H1 (cell line): ENCODE measurements at regions not wholly inside any gene's neighbourhood (a gene's known extent, or its start where the extent isn't known, plus 50 kb on each side); places are given as distances from the start of the nearest gene placed in this dataset.

Experiments
- CTCF ChIA-PET: fragments of 300-600 bp; sonication (Branson Sonifier 250); formaldehyde crosslinking; loops from one replicate; lab custom pipeline; 2021; ENCODE audit not compliant: partially characterized antibody; lab: Charles Lee
- POLR2A ChIA-PET: fragments of 300-600 bp; sonication (Branson Sonifier 250); formaldehyde crosslinking; loops from one replicate; lab custom pipeline; 2021; ENCODE audit warnings: inconsistent platforms; ENCODE audit not compliant: partially characterized antibody; lab: Charles Lee
- DNase-seq, 2 experiments: peaks; one replicate each; pipeline versions ENCODE4 v3.0.0 to v3.0.0-alpha.2; 2010 to 2022; ENCODE audit warnings: low spot score in 2 of 2, low read depth in 1 of 2, mixed read lengths in 1 of 2
- FAIRE-seq: peaks from 2 replicates; lab custom pipeline; 2011; peaks lifted over from hg19 to GRCh38; lab: Jason Lieb, UNC
- H2AFZ ChIP-seq: 2 replicates; pipeline ENCODE4 v1.8.1; 2012; ENCODE audit warnings: low read length, inconsistent platforms
- H2AK5ac ChIP-seq: 2 replicates; pipeline ENCODE4 v1.6.1; 2013; ENCODE audit warnings: low read depth, low read length
- H2BK120ac ChIP-seq: replicated peaks from 2 replicates; pipeline ENCODE3; 2013; ENCODE audit warnings: low read depth, low read length, inconsistent platforms
- H2BK12ac ChIP-seq: 2 replicates; pipeline ENCODE4 v1.6.1; 2013; ENCODE audit warnings: low read depth, low read length
- H2BK15ac ChIP-seq: 2 replicates; pipeline ENCODE4 v1.6.1; 2013; ENCODE audit warnings: low read length
- H2BK20ac ChIP-seq: 2 replicates; pipeline ENCODE4 v1.6.1; 2013; ENCODE audit warnings: low read length
- H2BK5ac ChIP-seq: 2 replicates; pipeline ENCODE4 v1.6.1; 2013; ENCODE audit warnings: low read depth, low read length
- H3K14ac ChIP-seq: 2 replicates; pipeline ENCODE4 v1.6.1; 2013; ENCODE audit warnings: inconsistent platforms; ENCODE audit not compliant: insufficient read length
- H3K18ac ChIP-seq: 2 replicates; pipeline ENCODE4 v1.6.1; 2013; ENCODE audit warnings: low read length; ENCODE audit errors: extremely low read depth
- H3K23ac ChIP-seq: 2 replicates; pipeline ENCODE4 v1.6.1; 2013; ENCODE audit warnings: inconsistent platforms; ENCODE audit not compliant: insufficient read length
- H3K23me2 ChIP-seq: 2 replicates; pipeline ENCODE4 v1.6.1; 2013; ENCODE audit warnings: low read depth, low read length
- H3K27ac ChIP-seq: 2 replicates; pipeline ENCODE4 v1.6.1; 2011; ENCODE audit warnings: low read depth, low read length, inconsistent platforms
- H3K27me3 ChIP-seq, 4 experiments: replicated peaks in 1 of 4; 1 replicate in 1 of 4; 2 replicates in 3 of 4; pipeline versions ENCODE4 v1.6.1 to v1.8.1; 2011 to 2013; ENCODE audit warnings: low read length in 3 of 4, mild to moderate bottlenecking in 3 of 4, inconsistent platforms in 2 of 4, mixed read lengths in 2 of 4, moderate library complexity in 1 of 4; ENCODE audit not compliant: control insufficient read depth in 3 of 4, insufficient read depth in 3 of 4; ENCODE audit errors: extremely low read depth in 1 of 4
- H3K36me3 ChIP-seq, 4 experiments: 2 replicates each; pipeline versions ENCODE4 v1.6.1 to v1.8.1; 2011 to 2013; ENCODE audit warnings: mild to moderate bottlenecking in 4 of 4, low read length in 3 of 4, moderate library complexity in 2 of 4, control low read depth in 1 of 4, inconsistent platforms in 1 of 4; ENCODE audit not compliant: insufficient read depth in 4 of 4, control insufficient read depth in 2 of 4
- H3K4ac ChIP-seq: replicated peaks from 2 replicates; pipeline ENCODE3; 2013; ENCODE audit warnings: low read length, low read depth, mixed read lengths, inconsistent platforms; ENCODE audit not compliant: insufficient read length
- H3K4me1 ChIP-seq, 4 experiments: replicated peaks in 1 of 4; 1 replicate in 1 of 4; 2 replicates in 3 of 4; pipeline versions ENCODE4 v1.6.1 to v1.8.1; 2011 to 2013; ENCODE audit warnings: low read length in 3 of 4, inconsistent platforms in 2 of 4, mixed read lengths in 1 of 4; ENCODE audit not compliant: insufficient read depth in 4 of 4, control insufficient read depth in 3 of 4
- H3K4me2 ChIP-seq, 2 experiments: 2 replicates each; pipeline versions ENCODE4 v1.6.1 to v1.8.1; 2011 to 2013; ENCODE audit warnings: low read depth in 2 of 2, low read length in 2 of 2, control low read depth in 1 of 2, inconsistent platforms in 1 of 2, mild to moderate bottlenecking in 1 of 2; ENCODE audit not compliant: insufficient read depth in 1 of 2
- H3K4me3 ChIP-seq, 4 experiments: fragments of 200-600, 300-600 bp in 1 of 4; sonication (generic), shearing (Covaris generic), sonication (Bioruptor Twin) in 1 of 4; 2 replicates each; pipeline versions ENCODE4 v1.5.1 to v1.8.1; 2011 to 2016; ENCODE audit warnings: low read length in 4 of 4, low read depth in 3 of 4, control low read depth in 2 of 4, inconsistent platforms in 2 of 4, mild to moderate bottlenecking in 2 of 4, mixed read lengths in 1 of 4, moderate library complexity in 1 of 4; ENCODE audit not compliant: insufficient read depth in 2 of 4; ENCODE audit errors: extremely low read depth in 1 of 4
- H3K56ac ChIP-seq: replicated peaks from 2 replicates; pipeline ENCODE3; 2013; ENCODE audit warnings: low read depth, mild to moderate bottlenecking, mixed read lengths, low read length, inconsistent platforms; ENCODE audit not compliant: insufficient read length
- H3K79me1 ChIP-seq: 2 replicates; pipeline ENCODE4 v1.6.1; 2013; ENCODE audit warnings: low read depth, low read length, control low read depth
- H3K79me2 ChIP-seq, 2 experiments: 2 replicates each; pipeline versions ENCODE4 v1.6.1 to v1.8.1; 2012 to 2013; ENCODE audit warnings: low read length in 2 of 2, mild to moderate bottlenecking in 2 of 2, inconsistent platforms in 1 of 2; ENCODE audit not compliant: insufficient read depth in 2 of 2, control insufficient read depth in 1 of 2
- H3K9ac ChIP-seq, 4 experiments: replicated peaks in 1 of 4; 1 replicate in 1 of 4; 2 replicates in 3 of 4; pipeline versions ENCODE4 v1.6.1 to v1.8.1; 2011 to 2013; ENCODE audit warnings: low read depth in 3 of 4, low read length in 3 of 4, control low read depth in 2 of 4, mild to moderate bottlenecking in 2 of 4, moderate library complexity in 2 of 4, inconsistent platforms in 1 of 4; ENCODE audit errors: extremely low read depth in 1 of 4
- H3K9me3 ChIP-seq, 2 experiments: 2 replicates each; pipeline versions ENCODE4 v1.6.1 to v1.8.1; 2012 to 2013; ENCODE audit warnings: mild to moderate bottlenecking in 2 of 2, moderate library complexity in 2 of 2, control low read depth in 1 of 2, inconsistent platforms in 1 of 2, low read depth in 1 of 2, low read length in 1 of 2, mixed read lengths in 1 of 2; ENCODE audit not compliant: insufficient read depth in 2 of 2
- H4K20me1 ChIP-seq, 2 experiments: replicated peaks in 1 of 2; 2 replicates each; pipeline versions ENCODE3 to v1.8.1; 2011 to 2013; ENCODE audit warnings: inconsistent platforms in 2 of 2, low read length in 2 of 2, mild to moderate bottlenecking in 1 of 2; ENCODE audit not compliant: insufficient read depth in 2 of 2, control insufficient read depth in 1 of 2
- H4K5ac ChIP-seq: 2 replicates; pipeline ENCODE4 v1.6.1; 2013; ENCODE audit warnings: low read length, low read depth, mixed read lengths, inconsistent platforms; ENCODE audit not compliant: insufficient read length
- H4K8ac ChIP-seq: 2 replicates; pipeline ENCODE4 v1.8.0; 2013; ENCODE audit warnings: mild to moderate bottlenecking, moderate library complexity, low read length, inconsistent platforms; ENCODE audit not compliant: insufficient read depth; ENCODE audit errors: extremely low read depth
- H4K91ac ChIP-seq: replicated peaks from 2 replicates; pipeline ENCODE3; 2013; ENCODE audit warnings: low read length, mixed read lengths, inconsistent platforms; ENCODE audit not compliant: insufficient read length
- BCL11A ChIP-seq, 2 experiments: IDR thresholded peaks; one replicate each; pipeline ENCODE4 v1.6.1; 2011; ENCODE audit warnings: low read depth in 2 of 2, low read length in 2 of 2, mild to moderate bottlenecking in 2 of 2
- CHD1 ChIP-seq: IDR thresholded peaks from 2 replicates; pipeline ENCODE4 v1.6.1; 2012; ENCODE audit warnings: low read depth, low read length, improper control_type of control experiment
- E2F6 ChIP-seq: IDR thresholded peaks from 2 replicates; pipeline ENCODE4 v1.6.1; 2012; ENCODE audit warnings: inconsistent platforms
- JUN ChIP-seq: IDR thresholded peaks from 2 replicates; pipeline ENCODE4 v1.6.1; 2011; ENCODE audit warnings: low read depth, mild to moderate bottlenecking, improper control_type of control experiment, low read length
- KDM1A ChIP-seq: fragments of 200-600, 300-600 bp; sonication (generic); IDR thresholded peaks from 2 replicates; pipeline ENCODE4 v1.7.1; 2016; ENCODE audit warnings: mild to moderate bottlenecking, low read length, borderline replicate concordance
- KDM4A ChIP-seq: IDR thresholded peaks from one replicate; pipeline ENCODE4 v1.7.1; 2012; ENCODE audit warnings: low read depth, mild to moderate bottlenecking, moderate library complexity, low read length, inconsistent platforms; ENCODE audit not compliant: severe bottlenecking
- NANOG ChIP-seq: IDR thresholded peaks from 2 replicates; pipeline ENCODE4 v1.6.1; 2011; ENCODE audit warnings: low read length, low read depth, mild to moderate bottlenecking, inconsistent platforms; ENCODE audit not compliant: insufficient read depth, poor library complexity, severe bottlenecking
- POU5F1 ChIP-seq: IDR thresholded peaks from 2 replicates; pipeline ENCODE4 v1.6.1; 2011; ENCODE audit warnings: low read depth, mild to moderate bottlenecking, low read length, moderate library complexity
- SIN3A ChIP-seq, 2 experiments: IDR thresholded peaks in 1 of 2; conservative IDR thresholded peaks in 1 of 2; 2 replicates each; pipeline ENCODE4 v1.6.1; 2011 to 2012; ENCODE audit warnings: low read length in 2 of 2, improper control_type of control experiment in 1 of 2, low read depth in 1 of 2, mild to moderate bottlenecking in 1 of 2
- SP1 ChIP-seq: IDR thresholded peaks from 2 replicates; pipeline ENCODE4 v1.6.1; 2011; ENCODE audit warnings: low read depth, low read length
- SP2 ChIP-seq: IDR thresholded peaks from 2 replicates; pipeline ENCODE4 v1.6.1; 2012; ENCODE audit warnings: mild to moderate bottlenecking, low read length, inconsistent platforms
- SP4 ChIP-seq: IDR thresholded peaks from 2 replicates; pipeline ENCODE4 v1.6.1; 2012; ENCODE audit warnings: low read length, inconsistent platforms
- USF2 ChIP-seq: IDR thresholded peaks from 2 replicates; pipeline ENCODE4 v1.6.1; 2011; ENCODE audit warnings: low read length, improper control_type of control experiment
- WGBS, 2 experiments: shearing (Covaris generic) in 1 of 2; methylation state at CpG; one replicate each; pipeline versions ENCODE4 v1.1.6 to v1.1.7; 2013 to 2015; ENCODE audit warnings: low lambda C conversion rate in 2 of 2, mixed read lengths in 2 of 2, inconsistent platforms in 1 of 2, low coverage in 1 of 2, missing lambda C conversion rate in 1 of 2; ENCODE audit not compliant: insufficient replicate concordance in 2 of 2, insufficient coverage in 1 of 2, insufficient read length in 1 of 2; ENCODE audit errors: extremely low coverage in 1 of 2, missing lambda C conversion rate in 1 of 2; 5-methylcytosine and 5-hydroxymethylcytosine counted together

- Histone ChIP-seq H3K79me2 (no peaks in the 10 kb centered on the region), H2BK20ac (no peak overlapping the region), H2BK5ac (no peak overlapping the region), H3K27me3 (0 out of 7 replicates have a peak, but pooled peaks cover 0 to 2% (median 0%) of the 10 kb centered on the region in 4 experiments), H3K9me3 (no peaks in the 10 kb centered on the region), H3K23me2 (no peaks in the 10 kb centered on the region), H2BK15ac (no peak overlapping the region), H4K91ac (no peak overlapping the region), H4K20me1 (no peaks in the 10 kb centered on the region), H2AK5ac (no peak overlapping the region), H3K14ac (no peak overlapping the region), H2BK120ac (no peak overlapping the region), H4K8ac (no peak overlapping the region), H4K5ac (no peak overlapping the region), H3K23ac (no peak overlapping the region), H3K4me1 (no peaks in the 10 kb centered on the region), H3K56ac (no peak overlapping the region), H3K27ac (no peak overlapping the region), H3K36me3 (no peaks in the 10 kb centered on the region), H3K9ac (no peak overlapping the region), H3K4me2 (no peak overlapping the region), H2BK12ac (no peak overlapping the region), H2AFZ (no peak overlapping the region), H3K79me1 (no peaks in the 10 kb centered on the region), H3K4ac (no peak overlapping the region), H3K4me3 (no peak overlapping the region), H3K18ac (no peak overlapping the region)
- 98% methylated on average over 4 of the region's 4 CpGs; no CpG with 5 or more reads in 1 of the 2 experiments for WGBS, 2 experiments
- FAIRE-seq (no peak), DNase-seq (no peak)
- CTCF ChIA-PET = interaction anchor here (1.1 kb wide), 1 partner anchor 225 kb away, joined by 3 read pairs; no protein-coding TSS in a partner anchor
- POLR2A ChIA-PET = no interaction called here
- TF ChIP-seq KDM1A = no peak
- no peak for TF ChIP-seq SP1
- no peak for TF ChIP-seq JUN
- TF ChIP-seq POU5F1 = no peak
- TF ChIP-seq SP2 = no peak
- no peak for TF ChIP-seq E2F6
- TF ChIP-seq BCL11A (IDR thresholded peaks at IDR 0.05; ENCODE audit: low read depth in 2 of 2, low read length in 2 of 2) = no peak
- no peak for TF ChIP-seq CHD1
- TF ChIP-seq SIN3A (conservative IDR thresholded peaks at IDR 0.05 in 1 of 2, IDR thresholded peaks at IDR 0.05 in 1 of 2; ENCODE audit: low read depth in 1 of 2, low read length in 2 of 2) = no peak
- no peak for TF ChIP-seq NANOG
- TF ChIP-seq USF2 = no peak
- no peak for TF ChIP-seq KDM4A
- TF ChIP-seq SP4 = no peak
Measured at GRCh38 chr20:22825546-22825945, 209.6 kb upstream of the SSTR4 start.
